ENCODE measurements at regions not wholly inside any gene's neighbourhood (a gene's known extent, or its start where the extent isn't known, plus 50 kb on each side); places are given as distances from the start of the nearest gene placed in this dataset.

- no peak for DNase-seq
These were observed 948.0 kb upstream of the CNTNAP5 start for GRCh38 chr2:123077101-123077500.

GRCh38 chr2:123080331-123080730, 944.8 kb upstream of the CNTNAP5 start:
- DNase-seq, result no peak

- peak; percentile 18 for DNase-seq
These were observed 939.6 kb upstream of the CNTNAP5 start for GRCh38 chr2:123085484-123085883.

GRCh38 chr2:123086613-123087385, 938.3 kb upstream of the CNTNAP5 start:
- no peak for DNase-seq

GRCh38 chr2:123091471-123091870, 933.6 kb upstream of the CNTNAP5 start:
- DNase-seq, result no peak

GRCh38 chr2:123093199-123093598, 931.9 kb upstream of the CNTNAP5 start:
- DNase-seq, result no peak

- DNase-seq, result no peak
These were observed 929.8 kb upstream of the CNTNAP5 start for GRCh38 chr2:123095219-123095835.

- DNase-seq, result no peak
These were observed 926.5 kb upstream of the CNTNAP5 start for GRCh38 chr2:123098619-123099018.

- DNase-seq, result no peak
These were observed 923.7 kb upstream of the CNTNAP5 start for GRCh38 chr2:123101434-123101833.

- no peak for DNase-seq
These were observed 921.2 kb upstream of the CNTNAP5 start for GRCh38 chr2:123103902-123104301.

GRCh38 chr2:123116595-123116994, 908.5 kb upstream of the CNTNAP5 start:
- DNase-seq, result no peak

- no peak for DNase-seq
These were observed 897.9 kb upstream of the CNTNAP5 start for GRCh38 chr2:123127236-123127635.

GRCh38 chr2:123128951-123129350, 896.1 kb upstream of the CNTNAP5 start:
- no peak for DNase-seq

- DNase-seq, result no peak
These were observed 888.7 kb upstream of the CNTNAP5 start for GRCh38 chr2:123136419-123136818.

GRCh38 chr2:123144082-123144481, 881.0 kb upstream of the CNTNAP5 start:
- no peak for DNase-seq

GRCh38 chr2:123153041-123153440, 872.0 kb upstream of the CNTNAP5 start:
- DNase-seq, result no peak

- no peak for DNase-seq
These were observed 870.9 kb upstream of the CNTNAP5 start for GRCh38 chr2:123154195-123154594.

- DNase-seq, result no peak
These were observed 868.1 kb upstream of the CNTNAP5 start for GRCh38 chr2:123157016-123157415.

- no peak for DNase-seq
These were observed 862.6 kb upstream of the CNTNAP5 start for GRCh38 chr2:123162400-123163016.

GRCh38 chr2:123163398-123163797, 861.7 kb upstream of the CNTNAP5 start:
- DNase-seq, result no peak

GRCh38 chr2:123164216-123164615, 860.9 kb upstream of the CNTNAP5 start:
- no peak for DNase-seq

GRCh38 chr2:123165616-123166015, 859.5 kb upstream of the CNTNAP5 start:
- DNase-seq, result no peak

GRCh38 chr2:123179526-123179925, 845.6 kb upstream of the CNTNAP5 start:
- no peak for DNase-seq

GRCh38 chr2:123195957-123196356, 829.1 kb upstream of the CNTNAP5 start:
- no peak for DNase-seq
